Type B pancreatic cell (in vitro differentiated cells): ENCODE measurements at regions not wholly inside any gene's neighbourhood (a gene's known extent, or its start where the extent isn't known, plus 50 kb on each side); places are given as distances from the start of the nearest gene placed in this dataset.

Source experiments
- DNase-seq: peaks from one replicate; pipeline ENCODE4 v3.0.0; 2021; ENCODE audit warnings: mixed read lengths; ENCODE audit not compliant: unreplicated experiment; ENCODE audit errors: extremely low spot score
- H3K27ac Mint-ChIP-seq: 2 replicates; pipeline ENCODE4 v1.8.0; 2021; ENCODE audit warnings: mild to moderate bottlenecking, mixed read lengths
- H3K27me3 Mint-ChIP-seq: 2 replicates; pipeline ENCODE4 v1.8.0; 2021; ENCODE audit warnings: mixed read lengths
- H3K36me3 Mint-ChIP-seq: 2 replicates; pipeline ENCODE4 v1.8.0; 2021; ENCODE audit warnings: mixed read lengths
- H3K4me1 Mint-ChIP-seq: one replicate; pipeline ENCODE4 v1.8.0; 2021; ENCODE audit warnings: mixed read lengths; ENCODE audit not compliant: unreplicated experiment
- H3K4me3 Mint-ChIP-seq: 2 replicates; pipeline ENCODE4 v1.8.0; 2021; ENCODE audit warnings: mild to moderate bottlenecking, mixed read lengths
- H3K9me3 Mint-ChIP-seq: 2 replicates; pipeline ENCODE4 v1.8.0; 2021; ENCODE audit warnings: mixed read lengths
- TF ChIP-seq, protein P1 (sequence below): fragments of 200-600 bp; sonication (generic); conservative IDR thresholded peaks from 2 replicates; pipeline ENCODE4 v1.5.0; 2021; ENCODE audit warnings: antibody characterized with exemption, mild to moderate bottlenecking

DNA sequence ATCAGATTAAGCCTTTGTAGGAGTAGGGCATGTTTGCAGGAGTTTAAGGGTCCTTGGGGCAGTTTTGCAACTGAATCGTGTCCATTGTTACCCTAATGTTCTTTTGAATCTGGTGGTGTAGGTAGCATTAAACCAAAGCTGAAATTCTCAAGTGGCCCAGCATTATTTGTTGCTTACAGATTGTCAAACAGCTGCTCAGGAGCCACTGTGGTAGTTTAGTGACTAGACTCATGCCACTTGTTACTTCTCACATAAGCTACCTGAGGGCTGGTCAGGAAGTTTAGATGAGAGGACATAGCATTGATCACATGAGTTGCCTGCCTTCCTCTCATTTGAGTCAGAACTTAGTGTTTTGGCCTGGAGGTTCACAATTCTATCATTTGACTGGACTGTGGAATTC is 157.6 kb downstream of the HAUS1 start:
- Mint-ChIP-seq H3K27ac (no peak overlapping the region), H3K9me3 (no peaks in the 10 kb centered on the region), H3K27me3 (no peaks in the 10 kb centered on the region), H3K4me3 (no peak overlapping the region), H3K36me3 (peaks cover 14% of the 10 kb centered on the region), H3K4me1 (peaks cover 4% of the 10 kb centered on the region)
- TF ChIP-seq, protein P1, sequence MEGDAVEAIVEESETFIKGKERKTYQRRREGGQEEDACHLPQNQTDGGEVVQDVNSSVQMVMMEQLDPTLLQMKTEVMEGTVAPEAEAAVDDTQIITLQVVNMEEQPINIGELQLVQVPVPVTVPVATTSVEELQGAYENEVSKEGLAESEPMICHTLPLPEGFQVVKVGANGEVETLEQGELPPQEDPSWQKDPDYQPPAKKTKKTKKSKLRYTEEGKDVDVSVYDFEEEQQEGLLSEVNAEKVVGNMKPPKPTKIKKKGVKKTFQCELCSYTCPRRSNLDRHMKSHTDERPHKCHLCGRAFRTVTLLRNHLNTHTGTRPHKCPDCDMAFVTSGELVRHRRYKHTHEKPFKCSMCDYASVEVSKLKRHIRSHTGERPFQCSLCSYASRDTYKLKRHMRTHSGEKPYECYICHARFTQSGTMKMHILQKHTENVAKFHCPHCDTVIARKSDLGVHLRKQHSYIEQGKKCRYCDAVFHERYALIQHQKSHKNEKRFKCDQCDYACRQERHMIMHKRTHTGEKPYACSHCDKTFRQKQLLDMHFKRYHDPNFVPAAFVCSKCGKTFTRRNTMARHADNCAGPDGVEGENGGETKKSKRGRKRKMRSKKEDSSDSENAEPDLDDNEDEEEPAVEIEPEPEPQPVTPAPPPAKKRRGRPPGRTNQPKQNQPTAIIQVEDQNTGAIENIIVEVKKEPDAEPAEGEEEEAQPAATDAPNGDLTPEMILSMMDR = no peak
- no peak for DNase-seq

DNA sequence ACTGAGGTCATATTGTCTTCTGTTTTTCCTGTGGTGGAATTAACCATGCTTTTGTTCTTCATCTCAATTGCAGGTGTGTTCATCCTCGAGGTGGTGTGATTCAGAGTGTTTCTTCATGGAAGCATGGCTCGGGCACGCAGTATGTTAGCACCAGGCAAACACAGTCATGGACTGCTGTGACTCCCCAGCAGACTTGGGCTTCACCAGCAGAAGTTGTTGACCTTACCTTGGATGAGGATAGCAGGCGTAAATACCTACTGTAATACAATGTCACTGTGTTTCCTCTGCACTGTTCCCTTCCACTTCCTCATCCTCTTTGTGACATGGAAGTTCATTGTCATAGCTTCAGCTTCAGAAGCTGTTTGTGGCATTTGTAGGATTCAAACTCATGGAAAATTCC is 158.7 kb downstream of the HAUS1 start:
- H3K4me1 Mint-ChIP-seq = peaks cover 4% of the 10 kb centered on the region
- no peak overlapping the region for H3K27ac Mint-ChIP-seq
- no peaks in the 10 kb centered on the region for H3K27me3 Mint-ChIP-seq
- H3K4me3 Mint-ChIP-seq = no peak overlapping the region
- TF ChIP-seq, protein P1 = no peak
- no peaks in the 10 kb centered on the region for H3K9me3 Mint-ChIP-seq
- no peak for DNase-seq
- H3K36me3 Mint-ChIP-seq = peaks cover 16% of the 10 kb centered on the region

DNA sequence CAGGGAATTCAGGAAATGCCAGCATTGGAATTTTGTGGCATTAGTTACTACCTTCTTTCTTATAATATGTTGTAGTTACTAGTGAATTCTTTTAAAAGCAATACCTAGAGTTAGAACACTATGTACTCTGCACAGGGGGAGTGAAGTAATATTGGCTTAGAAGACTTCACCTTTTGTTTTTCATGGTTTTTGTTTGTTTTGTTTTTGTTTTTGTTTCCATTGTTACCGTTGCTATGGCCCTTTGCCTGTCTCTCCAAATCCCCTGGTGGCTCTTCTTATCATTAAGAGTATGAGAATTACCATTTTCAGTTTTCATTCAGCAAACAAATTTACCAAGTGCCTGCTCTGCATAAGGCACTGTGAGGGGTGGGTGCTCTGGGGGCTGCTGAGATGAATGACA is 160.1 kb downstream of the HAUS1 start:
- H3K4me1 Mint-ChIP-seq = peaks cover 4% of the 10 kb centered on the region
- no peaks in the 10 kb centered on the region for H3K27me3 Mint-ChIP-seq
- H3K9me3 Mint-ChIP-seq = no peaks in the 10 kb centered on the region
- H3K4me3 Mint-ChIP-seq = no peak overlapping the region
- H3K27ac Mint-ChIP-seq = peak overlapping the region; percentile 39
- H3K36me3 Mint-ChIP-seq = peaks cover 20% of the 10 kb centered on the region
- DNase-seq = no peak
- TF ChIP-seq, protein P1 = no peak

DNA sequence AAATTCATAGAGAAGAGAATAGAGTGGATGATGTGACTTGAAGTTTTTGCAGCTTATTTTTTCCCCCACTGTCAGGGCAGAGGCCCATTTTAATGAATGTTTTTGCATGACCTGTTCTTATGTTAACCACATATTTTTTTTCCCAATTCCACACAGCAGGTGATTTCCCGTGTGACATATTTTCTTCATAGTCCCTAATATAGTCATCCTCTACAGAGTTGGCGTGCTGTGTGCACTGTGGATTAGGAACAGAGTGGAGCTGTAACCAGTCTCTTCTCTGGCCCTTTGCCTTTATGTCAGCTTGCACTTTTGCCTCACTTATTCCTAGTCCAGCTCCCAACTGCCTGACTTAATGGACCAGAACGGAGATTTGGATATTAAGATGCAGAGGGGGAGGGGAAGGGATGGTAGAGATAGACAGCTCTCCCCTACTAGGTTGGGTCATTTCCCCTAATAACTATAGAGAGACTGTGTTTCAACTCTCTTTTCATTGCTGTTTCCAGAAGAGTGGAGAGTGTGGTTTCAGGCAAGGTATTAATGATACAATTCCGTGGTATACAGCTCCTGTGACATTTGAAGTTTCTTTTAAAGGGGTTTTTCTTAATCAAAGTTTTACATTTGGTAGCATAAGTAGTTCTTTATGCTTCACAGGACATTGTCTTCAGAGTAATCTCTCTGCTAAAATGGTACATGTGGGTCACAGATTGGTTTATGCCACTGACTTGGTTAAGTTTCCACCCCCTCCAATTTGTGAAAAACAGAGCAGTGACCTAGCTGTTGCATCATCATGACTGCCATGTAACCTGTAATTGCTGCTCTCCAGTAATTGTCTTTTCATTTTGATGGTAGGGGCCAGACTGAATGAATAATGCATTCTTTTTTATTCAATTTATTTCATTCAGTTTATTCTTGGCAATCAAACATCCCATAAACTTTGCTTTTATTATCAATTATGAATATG is 161.3 kb downstream of the HAUS1 start:
- DNase-seq = no peak
- Mint-ChIP-seq H3K36me3 (peaks cover 15% of the 10 kb centered on the region), H3K9me3 (no peaks in the 10 kb centered on the region), H3K4me1 (no peaks in the 10 kb centered on the region), H3K27me3 (no peaks in the 10 kb centered on the region), H3K4me3 (no peak overlapping the region), H3K27ac (no peak overlapping the region)
- TF ChIP-seq, protein P1 = no peak

DNA sequence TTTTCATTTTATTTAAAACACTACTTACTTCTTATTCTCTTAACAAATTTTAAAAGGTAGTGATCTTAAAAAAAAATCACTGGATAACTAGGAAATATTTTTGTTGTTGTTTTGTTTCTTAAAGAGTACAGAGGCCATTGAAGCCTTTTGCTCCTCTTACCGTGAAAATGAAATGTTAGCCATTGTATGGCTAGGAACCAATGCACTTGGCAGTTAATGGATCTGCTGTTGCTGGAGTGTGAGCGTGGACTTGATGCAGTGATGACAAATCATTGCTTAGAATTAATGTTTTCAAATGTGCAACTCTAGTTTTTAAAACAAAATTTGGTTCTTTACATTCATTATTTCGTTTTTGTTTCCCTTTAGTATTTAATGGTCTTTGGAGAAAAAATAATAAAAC is 162.3 kb downstream of the HAUS1 start:
- Mint-ChIP-seq H3K36me3 (peaks cover 12% of the 10 kb centered on the region), H3K4me3 (no peak overlapping the region), H3K27me3 (no peaks in the 10 kb centered on the region), H3K27ac (no peak overlapping the region), H3K4me1 (no peaks in the 10 kb centered on the region), H3K9me3 (no peaks in the 10 kb centered on the region)
- TF ChIP-seq, protein P1 = no peak
- no peak for DNase-seq
